ENCODE measurements at regions not wholly inside any gene's neighbourhood (a gene's known extent, or its start where the extent isn't known, plus 50 kb on each side); places are given as distances from the start of the nearest gene placed in this dataset.
"Not testable (repeated sequence)": the region's sequence is repeated elsewhere in the genome, so short reads cannot be mapped to it uniquely, and the experiment has no call there.

GRCh38 chr6:94215552-94215951 is 796.2 kb upstream of the EPHA7 start:
- DNase-seq = no peak

GRCh38 chr6:94213226-94213625 is 793.9 kb upstream of the EPHA7 start:
- no peak for DNase-seq

GRCh38 chr6:94196891-94197290 is 777.5 kb upstream of the EPHA7 start:
- DNase-seq = no peak

- DNase-seq = no peak
These were observed 770.7 kb upstream of the EPHA7 start for GRCh38 chr6:94190030-94190429.

GRCh38 chr6:94184666-94185464 is 765.5 kb upstream of the EPHA7 start:
- DNase-seq = no peak

GRCh38 chr6:94177429-94177828 is 758.1 kb upstream of the EPHA7 start:
- DNase-seq = no peak

GRCh38 chr6:94175465-94175864 is 756.1 kb upstream of the EPHA7 start:
- DNase-seq = no peak

- no peak for DNase-seq
These were observed 744.5 kb upstream of the EPHA7 start for GRCh38 chr6:94163877-94164276.

GRCh38 chr6:94150886-94151285 is 731.5 kb upstream of the EPHA7 start:
- DNase-seq = no peak

GRCh38 chr6:94144807-94145206 is 725.4 kb upstream of the EPHA7 start:
- no peak for DNase-seq

GRCh38 chr6:94137178-94137577 is 717.8 kb upstream of the EPHA7 start:
- not testable (repeated sequence) for DNase-seq

- no peak for DNase-seq
These were observed 713.7 kb upstream of the EPHA7 start for GRCh38 chr6:94133106-94133505.

GRCh38 chr6:94131271-94131670 is 711.9 kb upstream of the EPHA7 start:
- no peak for DNase-seq

- DNase-seq = no peak
These were observed 711.1 kb upstream of the EPHA7 start for GRCh38 chr6:94130478-94130877.

- DNase-seq = no peak
These were observed 710.6 kb upstream of the EPHA7 start for GRCh38 chr6:94129926-94130325.

- no peak for DNase-seq
These were observed 708.4 kb upstream of the EPHA7 start for GRCh38 chr6:94127716-94128115.

- DNase-seq = no peak
These were observed 705.0 kb upstream of the EPHA7 start for GRCh38 chr6:94124333-94124732.

GRCh38 chr6:94121094-94121493 is 701.7 kb upstream of the EPHA7 start:
- no peak for DNase-seq

- no peak for DNase-seq
These were observed 679.7 kb upstream of the EPHA7 start for GRCh38 chr6:94099072-94099471.

GRCh38 chr6:94095961-94096360 is 676.6 kb upstream of the EPHA7 start:
- DNase-seq = no peak

GRCh38 chr6:94089941-94090340 is 670.6 kb upstream of the EPHA7 start:
- no peak for DNase-seq

GRCh38 chr6:94088870-94089269 is 669.5 kb upstream of the EPHA7 start:
- no peak for DNase-seq

GRCh38 chr6:94074764-94075163 is 655.4 kb upstream of the EPHA7 start:
- DNase-seq = no peak

GRCh38 chr6:94071835-94072234 is 652.5 kb upstream of the EPHA7 start:
- no peak for DNase-seq

- DNase-seq = no peak
These were observed 646.5 kb upstream of the EPHA7 start for GRCh38 chr6:94065707-94066337.

Data from NCI-H187 treated with DMSO at 0.1 percent for 48 hours (cell line).